ENCODE measurements at regions not wholly inside any gene's neighbourhood (a gene's known extent, or its start where the extent isn't known, plus 50 kb on each side); places are given as distances from the start of the nearest gene placed in this dataset.

DNA sequence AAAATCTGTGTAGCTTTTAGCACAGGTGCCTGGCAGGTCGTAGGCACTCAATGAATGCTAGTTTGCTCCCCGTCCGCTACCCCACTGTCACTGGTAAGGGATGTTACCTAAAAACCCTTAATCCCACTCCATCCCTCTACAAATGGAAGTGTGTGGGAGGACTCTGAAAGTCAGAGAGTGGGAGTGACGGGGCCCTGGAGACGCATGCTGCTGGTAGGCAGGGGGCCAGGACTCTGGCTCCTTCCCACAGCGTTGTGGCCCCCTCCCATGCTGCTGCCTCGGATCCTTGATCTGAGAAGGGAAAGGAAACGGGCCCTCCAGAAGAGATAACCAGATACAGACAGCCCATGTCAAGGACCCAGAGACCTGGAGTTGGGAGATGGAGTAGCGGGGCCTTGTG, 249.3 kb downstream of the HAUS1 start:
- DNase-seq, result no peak

DNA sequence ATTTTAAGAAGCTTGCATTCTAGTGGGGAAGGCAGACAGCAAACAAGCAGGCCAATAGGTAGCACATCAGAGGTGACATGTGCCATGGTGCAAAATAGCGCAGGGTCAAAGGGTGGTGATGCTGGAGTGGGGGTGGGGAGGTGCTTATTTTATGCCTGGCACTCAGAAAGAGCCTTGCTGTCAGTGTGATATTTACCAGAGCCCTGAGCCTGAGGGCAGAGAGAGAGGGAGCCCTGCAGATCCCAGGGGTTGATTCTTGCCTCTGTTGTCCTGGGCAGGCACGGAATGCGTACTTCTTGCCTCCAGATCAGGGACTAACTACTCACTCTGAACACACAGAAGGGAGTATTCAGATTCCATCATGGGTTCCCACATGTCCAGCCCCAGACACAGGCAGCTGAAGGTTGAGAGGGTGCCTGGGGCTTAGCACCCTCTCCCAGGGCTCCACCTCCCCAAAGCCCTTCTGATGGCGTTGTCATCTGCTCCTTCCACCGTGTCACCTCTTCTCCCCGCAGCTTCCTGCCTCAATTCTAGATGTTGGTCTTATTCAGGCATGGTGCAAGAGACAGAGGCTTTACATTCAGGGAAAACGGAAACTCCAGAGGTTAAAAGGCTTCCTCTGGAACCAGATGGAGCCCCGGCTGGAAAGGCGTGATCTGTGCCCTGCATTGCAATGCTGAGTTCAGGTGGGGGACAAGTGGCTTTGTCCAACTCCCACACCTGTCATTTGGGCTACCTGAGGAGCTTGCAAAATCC, 252.3 kb downstream of the HAUS1 start:
- DNase-seq, result no peak

DNA sequence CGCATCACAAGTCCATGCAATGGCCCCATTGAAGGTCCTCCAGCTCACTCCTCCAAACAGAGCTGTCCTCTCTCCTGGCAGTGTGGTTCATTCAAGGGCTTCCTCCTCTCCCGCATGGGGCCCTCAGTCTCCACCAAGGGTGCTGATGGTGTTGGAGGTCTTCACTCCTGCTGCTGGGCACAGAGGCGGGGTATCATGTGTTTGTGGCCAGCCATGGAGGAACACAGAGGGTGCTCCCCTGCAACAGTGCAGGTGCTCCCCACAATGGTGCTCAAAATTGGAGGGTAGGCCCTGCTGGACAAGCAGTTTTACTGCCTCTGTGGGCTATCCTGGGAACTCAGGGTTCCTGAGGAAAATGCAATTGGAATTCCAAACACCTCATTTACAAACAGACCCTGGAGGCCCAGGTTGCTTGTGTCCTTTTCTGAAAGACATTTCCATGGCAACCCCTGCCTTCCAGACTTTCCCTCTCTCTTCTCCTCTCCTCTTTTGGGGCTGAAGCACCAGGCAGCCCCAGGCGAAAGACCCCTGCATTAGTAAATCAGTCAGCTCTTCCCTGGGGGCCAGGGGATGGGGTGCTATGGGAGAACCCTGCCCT, 256.0 kb downstream of the HAUS1 start:
- DNase-seq, result no peak

GRCh38 chr18:46360866-46361265, 256.7 kb downstream of the HAUS1 start:
- no peak for DNase-seq

DNA sequence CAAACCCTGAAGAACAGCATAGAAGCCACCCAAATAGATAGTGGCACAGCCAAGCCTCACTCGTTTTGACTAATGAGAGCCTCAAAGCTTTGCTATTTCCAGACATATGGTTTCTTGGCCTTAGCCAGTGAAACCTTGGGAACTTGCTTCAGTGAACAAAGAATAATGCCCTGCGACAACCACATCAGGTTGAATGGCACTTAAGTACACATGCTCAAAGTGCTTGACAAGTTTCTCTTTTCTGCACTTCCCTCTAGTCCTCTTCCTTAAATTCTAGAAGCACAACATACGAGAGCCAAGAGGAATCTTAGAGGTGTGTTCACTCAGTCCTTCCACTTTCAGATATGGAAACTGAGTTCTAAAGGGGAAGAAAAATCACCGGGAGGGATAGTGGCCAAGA, 258.3 kb downstream of the HAUS1 start:
- no peak for DNase-seq

DNA sequence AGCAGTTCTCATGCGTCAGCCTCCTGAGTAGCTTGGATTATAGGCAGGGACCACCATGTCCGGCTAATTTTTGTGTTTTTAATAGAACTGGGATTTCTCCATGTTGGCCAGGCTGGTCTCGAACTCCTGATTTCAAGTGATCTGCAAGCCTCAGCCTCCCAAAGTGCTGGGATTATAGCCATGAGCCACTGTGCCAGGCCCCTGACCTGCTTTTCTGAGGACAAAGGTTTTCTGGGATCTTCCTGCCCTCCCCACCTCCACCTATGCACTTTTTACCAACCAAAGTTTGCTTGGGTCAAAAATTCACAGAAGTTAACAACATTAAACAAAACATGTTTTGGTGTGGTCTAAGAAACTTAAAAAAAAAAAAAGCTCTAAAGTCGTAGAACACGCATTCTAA, 259.9 kb downstream of the HAUS1 start:
- no peak for DNase-seq

- no peak for DNase-seq
Observed at GRCh38 chr18:46366201-46366600, 262.0 kb downstream of the HAUS1 start.

DNA sequence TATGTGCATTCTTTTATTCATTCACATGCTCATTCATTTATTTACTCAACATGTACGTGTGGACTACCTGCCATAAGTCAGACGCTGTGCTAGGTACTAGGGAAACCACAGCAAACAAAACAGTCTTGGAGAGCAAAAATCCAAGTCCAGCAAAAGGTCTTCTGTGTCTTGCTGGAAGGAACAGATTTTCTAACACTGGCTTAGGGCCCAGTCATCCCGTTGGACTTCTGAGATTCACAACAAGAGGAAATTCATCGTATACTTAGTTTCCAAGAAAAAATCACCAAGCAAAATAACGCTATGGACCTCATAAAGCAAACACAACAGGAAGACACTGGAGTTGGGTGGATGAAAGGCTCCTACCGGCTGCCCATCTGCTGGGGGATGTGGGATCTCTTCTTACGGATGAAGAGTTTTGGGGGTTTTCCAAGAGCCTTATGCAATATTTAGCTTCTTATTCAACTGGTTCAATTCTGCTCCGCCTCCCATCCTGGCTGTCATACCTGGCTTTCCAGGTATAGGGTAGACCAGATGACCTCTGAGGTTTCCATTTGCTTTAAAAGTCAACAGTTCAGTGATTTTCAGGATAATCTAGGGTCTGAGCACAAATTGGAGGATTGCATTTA, 262.7 kb downstream of the HAUS1 start:
- DNase-seq, result no peak

DNA sequence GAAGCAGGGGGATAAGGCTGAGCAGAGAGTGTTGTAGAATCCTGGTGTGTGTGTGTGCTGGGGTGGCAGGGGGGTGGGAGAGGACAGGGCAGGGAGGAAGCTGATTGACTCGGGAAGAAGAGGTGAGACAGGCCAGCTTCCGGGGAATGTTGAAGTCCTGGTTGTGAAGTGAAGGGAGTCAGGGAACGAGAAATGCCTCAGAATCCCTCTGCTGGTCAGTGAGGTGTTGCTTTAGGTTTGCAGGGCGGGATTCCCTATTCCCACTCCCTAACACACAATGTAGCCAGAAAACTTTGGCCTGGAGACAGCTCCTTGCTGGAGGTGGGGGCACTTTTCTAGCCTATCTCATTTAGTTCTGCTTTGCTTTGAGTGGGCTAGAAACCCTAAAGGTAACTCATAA, 265.1 kb downstream of the HAUS1 start:
- DNase-seq, result no peak

DNA sequence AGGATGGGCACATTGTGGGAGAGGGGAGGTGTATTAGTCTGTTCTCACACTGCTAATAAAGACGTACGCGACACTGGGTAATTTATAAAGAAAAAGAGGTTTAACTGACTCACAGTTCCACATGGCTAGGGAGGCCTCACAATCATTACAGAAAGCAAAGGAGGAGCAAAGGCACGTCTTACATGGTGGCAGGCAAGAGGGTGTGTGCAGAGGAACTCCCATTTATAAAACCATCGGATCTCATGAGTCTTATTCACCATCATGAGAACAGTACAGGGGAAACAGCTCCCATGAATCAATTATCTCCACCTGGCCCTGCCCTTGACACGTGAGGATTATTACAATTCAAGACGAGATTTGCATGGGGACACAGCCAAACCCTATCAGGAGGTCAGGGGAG, 266.7 kb downstream of the HAUS1 start:
- DNase-seq, result no peak

GRCh38 chr18:46372670-46373069, 268.5 kb downstream of the HAUS1 start:
- no peak for DNase-seq

GRCh38 chr18:46373131-46373530, 268.9 kb downstream of the HAUS1 start:
- no peak for DNase-seq

DNA sequence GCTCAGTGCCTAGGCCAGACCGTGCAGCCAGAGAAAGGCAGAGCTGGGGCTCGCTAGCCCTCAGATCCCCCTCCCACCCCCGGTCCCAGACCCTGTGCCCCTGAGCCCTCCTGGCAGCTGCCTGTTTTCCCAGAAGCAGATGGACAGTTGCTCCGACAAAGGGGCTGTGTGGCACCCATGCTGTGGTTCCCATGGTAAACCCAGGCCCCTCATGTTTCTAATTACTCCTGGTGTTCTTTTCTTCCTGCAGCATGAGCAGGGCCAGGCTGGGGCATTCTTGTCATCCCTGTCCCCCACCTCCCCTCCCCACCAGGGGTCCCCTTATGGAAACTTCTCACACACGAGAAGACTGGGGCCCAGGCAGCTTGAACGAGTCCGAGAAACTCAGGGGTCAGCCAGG, 269.6 kb downstream of the HAUS1 start:
- no peak for DNase-seq

GRCh38 chr18:46374850-46375249, 270.7 kb downstream of the HAUS1 start:
- no peak for DNase-seq

DNA sequence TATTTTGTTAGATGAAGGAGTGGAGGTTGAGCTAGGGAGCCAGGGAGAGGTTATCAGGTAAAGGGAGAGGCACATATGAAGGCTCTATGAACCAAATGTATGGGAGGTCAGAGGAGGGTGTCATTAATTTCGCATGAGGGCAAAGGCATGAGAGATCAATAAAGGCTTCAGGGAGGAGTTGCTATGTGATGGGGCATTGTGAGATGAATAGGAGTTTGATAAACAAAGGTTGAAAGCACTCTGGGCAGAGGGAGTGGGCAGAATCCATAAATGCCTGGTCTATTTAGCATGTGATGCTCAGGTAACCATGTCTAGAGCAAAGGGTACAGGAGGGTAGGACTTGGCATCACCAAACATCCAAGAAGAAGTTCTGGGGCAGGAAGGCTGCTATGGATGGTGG, 273.4 kb downstream of the HAUS1 start:
- DNase-seq, result no peak

DNA sequence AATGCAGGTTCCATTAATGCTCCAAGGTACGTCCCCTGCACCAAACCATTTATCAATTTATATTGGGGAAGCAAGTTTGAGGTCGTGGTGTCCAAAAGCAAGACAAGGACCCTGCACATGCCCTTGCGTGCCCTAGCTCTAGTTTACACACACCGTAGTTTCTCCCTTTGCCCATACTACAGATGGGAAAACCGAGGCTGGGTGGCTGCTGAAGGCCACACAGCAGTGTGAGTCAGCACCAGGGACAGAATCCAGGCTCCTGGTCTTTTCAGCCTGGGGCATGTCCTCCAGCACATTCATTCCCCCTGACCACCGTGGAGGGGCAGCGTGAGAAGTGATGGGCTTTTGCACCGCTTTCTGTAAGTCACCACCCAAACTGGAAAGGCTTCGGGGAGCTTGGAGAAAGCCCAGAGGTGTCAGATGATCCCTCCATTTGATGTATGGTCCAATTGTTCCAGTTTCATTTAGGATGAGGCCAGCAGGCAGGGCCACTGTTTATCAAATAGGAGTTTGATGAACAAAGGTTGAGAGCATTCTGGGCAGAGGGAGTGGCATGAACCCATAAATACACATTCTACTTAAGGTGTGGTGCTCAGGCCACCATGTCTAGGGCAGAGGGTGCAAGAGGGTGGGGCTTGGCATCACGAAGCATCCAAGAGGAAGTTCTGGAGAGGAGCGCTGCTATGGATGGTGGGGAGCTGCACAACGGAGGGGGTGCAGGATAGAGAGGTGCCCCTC, 274.1 kb downstream of the HAUS1 start:
- no peak for DNase-seq

DNA sequence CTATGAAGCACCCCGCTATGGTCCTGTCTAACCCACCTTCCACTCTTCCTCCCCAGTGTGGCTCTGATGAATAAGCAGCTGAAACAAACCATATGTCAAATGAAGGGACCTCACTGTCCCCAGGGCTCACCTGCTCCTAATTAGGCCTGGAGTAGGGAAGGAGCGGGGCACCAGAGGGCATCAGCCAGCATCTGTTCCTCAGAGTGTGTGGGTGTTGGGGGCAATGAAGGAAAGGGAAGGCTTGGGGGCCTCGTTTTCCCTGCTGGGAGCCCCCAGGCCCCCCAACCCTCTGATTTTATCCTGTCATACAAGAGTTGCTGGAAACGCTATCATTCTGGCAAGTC, 274.7 kb downstream of the HAUS1 start:
- no peak for DNase-seq

GRCh38 chr18:46379323-46379950, 275.3 kb downstream of the HAUS1 start:
- no peak for DNase-seq

- no peak for DNase-seq
Observed at GRCh38 chr18:46385124-46385523, 271.9 kb downstream of the LOXHD1 start.

DNA sequence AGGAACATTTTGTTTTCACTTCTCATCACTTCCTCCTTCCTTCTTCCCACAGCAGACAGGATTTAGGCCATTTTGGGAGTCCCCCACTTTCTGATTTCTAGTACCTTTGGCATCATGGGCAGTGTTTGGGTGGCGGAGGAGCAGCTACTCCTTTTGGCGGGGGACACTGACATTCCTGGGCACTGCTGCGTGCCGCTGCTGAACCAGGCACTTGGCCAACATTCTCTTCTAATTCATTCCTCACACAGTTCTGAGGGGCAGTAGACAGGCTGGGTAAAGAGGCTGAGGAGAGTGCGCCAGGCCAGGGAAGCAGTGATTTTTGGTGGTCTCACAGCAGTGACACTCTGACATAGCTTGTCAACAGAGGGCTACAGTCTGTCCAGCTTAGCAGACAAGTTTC, 270.2 kb downstream of the LOXHD1 start:
- no peak for DNase-seq

GRCh38 chr18:46387441-46388131, 269.4 kb downstream of the LOXHD1 start:
- DNase-seq, result no peak

DNA sequence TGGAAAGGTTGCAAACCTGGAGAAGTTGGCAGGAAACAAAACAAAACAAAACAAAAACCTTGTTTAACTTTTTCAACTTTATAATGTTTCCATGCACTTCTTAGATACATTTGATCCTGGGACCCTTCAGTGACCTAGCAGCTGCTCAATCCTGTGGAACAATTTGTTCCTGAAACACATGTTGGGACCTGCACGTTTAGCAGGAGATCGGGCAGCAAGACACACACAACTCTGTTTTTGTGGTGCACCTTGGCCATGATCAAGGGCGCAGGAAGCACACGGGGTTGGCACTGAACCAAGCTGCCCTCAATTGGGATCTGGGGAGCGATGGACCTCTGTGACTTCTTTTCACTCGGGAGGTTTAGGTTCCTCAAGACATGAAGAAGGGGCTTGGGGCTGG, 268.7 kb downstream of the LOXHD1 start:
- no peak for DNase-seq

DNA sequence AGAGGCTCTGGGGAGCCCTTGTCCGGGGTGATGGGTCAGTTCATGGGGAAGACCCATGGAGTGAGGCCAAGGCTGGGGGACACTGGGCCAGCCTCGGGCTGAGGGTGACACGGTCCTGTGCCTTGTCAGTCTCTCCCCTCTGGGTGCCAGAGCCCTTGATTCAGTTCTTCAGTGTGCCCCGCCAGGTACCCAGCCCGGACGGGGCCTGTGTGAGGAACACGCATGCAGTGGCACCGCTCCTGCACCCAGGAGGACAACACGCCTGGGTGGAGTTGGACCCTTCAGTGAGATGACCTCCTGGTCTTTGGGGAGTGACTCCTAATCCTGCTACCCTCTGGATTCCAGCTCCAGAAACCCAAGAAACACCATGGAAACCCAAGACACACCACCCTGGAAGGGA, 264.4 kb downstream of the LOXHD1 start:
- DNase-seq, result no peak
